Kidney (tissue), 13 donors: ENCODE measurements at regions not wholly inside any gene's neighbourhood (a gene's known extent, or its start where the extent isn't known, plus 50 kb on each side); places are given as distances from the start of the nearest gene placed in this dataset.

Experiments
- DNase-seq, 5 donors: peaks; one replicate each; pipeline ENCODE4 v3.0.0-alpha.2; 2013 to 2020
- FAIRE-seq: peaks from 2 replicates; lab custom pipeline; 2012; peaks lifted over from hg19 to GRCh38; lab: Jason Lieb, UNC
- H3K27ac ChIP-seq, 2 donors: one replicate each; pipeline ENCODE4 v1.7.0; 2013; ENCODE audit warnings: low read depth in 2 of 2, low read length in 2 of 2, inconsistent platforms in 1 of 2
- H3K27me3 ChIP-seq: one replicate; pipeline ENCODE4 v1.7.1; 2013; ENCODE audit warnings: low read length, inconsistent platforms; ENCODE audit not compliant: control insufficient read depth, insufficient read depth
- H3K36me3 ChIP-seq, 3 donors: one replicate each; pipeline versions ENCODE4 v1.7.0 to v1.7.1; 2013; ENCODE audit warnings: low read length in 3 of 3, control low read depth in 1 of 3, inconsistent platforms in 1 of 3; ENCODE audit not compliant: insufficient read depth in 3 of 3, control insufficient read depth in 2 of 3
- H3K4me1 ChIP-seq, 3 donors: one replicate each; pipeline versions ENCODE4 v1.7.0 to v1.7.1; 2013; ENCODE audit warnings: low read length in 3 of 3, inconsistent platforms in 1 of 3, low read depth in 1 of 3; ENCODE audit not compliant: control insufficient read depth in 2 of 3, insufficient read depth in 2 of 3
- H3K4me3 ChIP-seq, 3 donors: one replicate each; pipeline versions ENCODE4 v1.7.0 to v1.8.1; 2013; ENCODE audit warnings: low read length in 3 of 3, control low read depth in 1 of 3, inconsistent platforms in 1 of 3
- H3K9ac ChIP-seq, 3 donors: one replicate each; pipeline versions ENCODE4 v1.7.0 to v1.7.1; 2013; ENCODE audit warnings: low read length in 3 of 3, control low read depth in 1 of 3, inconsistent platforms in 1 of 3
- H3K9me3 ChIP-seq, 3 donors: one replicate each; pipeline versions ENCODE4 v1.7.0 to v1.7.1; 2013; ENCODE audit warnings: low read length in 3 of 3, control low read depth in 1 of 3, inconsistent platforms in 1 of 3; ENCODE audit not compliant: control insufficient read depth in 2 of 3, insufficient read depth in 1 of 3
- CTCF ChIP-seq: IDR thresholded peaks from 3 replicates; pipeline ENCODE4 v1.5.1; 2012; ENCODE audit warnings: mild to moderate bottlenecking, moderate library complexity, borderline replicate concordance; ENCODE audit not compliant: insufficient read depth; ENCODE audit errors: extremely low read depth
- intact Hi-C: fragments of 100-400 bp; cut with DNase I; formaldehyde crosslinking; loops from one replicate; pipeline ENCODE4 v1.11.1; 2022
- donor health status: control.
- donor health status: control.
- donor health status: control.
- donor health status: control.
- donor health status: control.
- donor health status: DM: yes; HTN: yes; CAD: no.
- donor health status: Normal renal cell carcinoma (clear cell type).

GRCh38 chr2:174667250-174667860, 69.8 kb upstream of the WIPF1 start:
- DNase-seq (no peak), FAIRE-seq (no peak)
- TF ChIP-seq CTCF, result no peak
- intact Hi-C loops, result no loop called here
- H3K9me3 ChIP-seq, result peaks cover 0 to 8% (median 0%) of the 10 kb centered on the region in 3 donors
- H3K36me3 ChIP-seq, result no peaks in the 10 kb centered on the region
- no peak overlapping the region for H3K4me3 ChIP-seq
- no peak overlapping the region for H3K9ac ChIP-seq
- H3K4me1 ChIP-seq, result peaks cover 0 to 24% (median 4%) of the 10 kb centered on the region in 3 donors
- no peaks in the 10 kb centered on the region for H3K27me3 ChIP-seq
- no peak overlapping the region for H3K27ac ChIP-seq

GRCh38 chr2:174666845-174667244, 69.2 kb upstream of the WIPF1 start:
- H3K4me1 ChIP-seq, result peaks cover 0 to 24% (median 4%) of the 10 kb centered on the region in 3 donors
- FAIRE-seq, result no peak
- no peak overlapping the region for H3K27ac ChIP-seq
- no peak overlapping the region for H3K9ac ChIP-seq
- no peaks in the 10 kb centered on the region for H3K27me3 ChIP-seq
- H3K4me3 ChIP-seq, result no peak overlapping the region
- H3K9me3 ChIP-seq, result peaks cover 0 to 6% (median 0%) of the 10 kb centered on the region in 3 donors
- intact Hi-C loops, result no loop called here
- DNase-seq, result peak in 1 of 5 donors; percentile 41
- TF ChIP-seq CTCF, result no peak
- no peaks in the 10 kb centered on the region for H3K36me3 ChIP-seq

DNA sequence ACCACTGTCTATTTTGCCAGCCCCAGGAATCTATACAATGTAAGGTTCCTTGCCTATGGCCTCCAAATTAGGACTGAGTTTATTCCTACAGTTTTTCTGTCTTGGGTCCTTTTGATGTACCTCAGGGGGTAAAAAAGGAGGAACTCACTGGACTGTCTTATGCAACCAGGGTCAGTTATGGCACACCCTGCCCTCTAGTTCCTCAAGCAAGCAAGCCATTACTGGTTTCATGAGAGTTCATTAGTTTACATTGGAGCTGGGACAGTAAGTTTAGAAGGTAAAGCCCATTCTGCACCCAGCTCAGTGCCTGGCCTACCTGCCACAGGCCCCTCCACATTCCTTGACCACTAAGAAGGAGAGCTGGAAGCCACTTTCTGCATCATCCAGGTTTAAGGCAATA, 68.7 kb upstream of the WIPF1 start:
- H3K27ac ChIP-seq, result no peak overlapping the region
- H3K9ac ChIP-seq, result no peak overlapping the region
- TF ChIP-seq CTCF, result no peak
- intact Hi-C loops, result no loop called here
- DNase-seq, result no peak
- H3K4me1 ChIP-seq, result peaks cover 0 to 24% (median 4%) of the 10 kb centered on the region in 3 donors
- H3K36me3 ChIP-seq, result no peaks in the 10 kb centered on the region
- H3K9me3 ChIP-seq, result peaks cover 0 to under 1% (median 0%) of the 10 kb centered on the region in 3 donors
- H3K27me3 ChIP-seq, result no peaks in the 10 kb centered on the region
- no peak for FAIRE-seq
- no peak overlapping the region for H3K4me3 ChIP-seq
